SK-N-SH treated with all-trans-retinoic acid at 6 μM for 48 hours (cell line): ENCODE measurements at regions not wholly inside any gene's neighbourhood (a gene's known extent, or its start where the extent isn't known, plus 50 kb on each side); places are given as distances from the start of the nearest gene placed in this dataset.

Source experiments
- GLIS3 ChIP-seq: fragments of 250-450 bp; sonication (Bioruptor Pico); IDR thresholded peaks from 2 replicates; pipeline ENCODE4 v1.5.0; 2020; ENCODE audit warnings: mild to moderate bottlenecking, moderate library complexity
- ZC3H10 ChIP-seq: fragments of 250-450 bp; sonication (Bioruptor Pico); IDR thresholded peaks from 2 replicates; pipeline ENCODE4 v1.5.1; 2021; ENCODE audit warnings: mild to moderate bottlenecking, moderate library complexity
- ZNF565 ChIP-seq: fragments of 450-650 bp; formaldehyde crosslinking; conservative IDR thresholded peaks from 2 replicates; pipeline ENCODE4 v1.5.0; 2020; ENCODE audit warnings: low read depth, mild to moderate bottlenecking, moderate library complexity
- TF ChIP-seq, protein P1 (sequence below): fragments of 250-450 bp; sonication (Bioruptor Pico); IDR thresholded peaks from 2 replicates; pipeline ENCODE4 v1.8.0; 2020; ENCODE audit warnings: mild to moderate bottlenecking, moderate library complexity, borderline replicate concordance

DNA sequence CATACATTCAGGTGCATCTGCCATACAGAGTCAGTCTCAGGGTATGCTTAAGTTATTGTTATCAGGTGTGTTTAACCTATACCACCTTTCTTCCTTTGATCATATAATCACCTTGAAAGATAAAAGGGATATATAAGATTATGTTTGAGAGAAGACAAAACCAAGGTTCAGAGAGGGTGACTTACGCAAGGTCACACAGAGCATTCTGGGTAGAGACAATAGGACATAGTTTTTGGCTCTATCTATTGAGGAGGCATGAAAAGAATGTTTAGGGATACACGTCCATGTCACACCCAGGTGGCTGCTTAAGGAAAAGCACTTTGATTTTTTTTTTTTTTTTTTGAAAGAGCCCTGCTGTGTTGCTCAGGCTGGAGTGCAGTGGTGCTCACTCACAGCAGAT is 327.1 kb upstream of the RPS6KA3 start:
- TF ChIP-seq ZNF565 (CRISPR knock-in tag): no peak
- no peak for TF ChIP-seq ZC3H10 (CRISPR knock-in tag)
- TF ChIP-seq, protein P1, sequence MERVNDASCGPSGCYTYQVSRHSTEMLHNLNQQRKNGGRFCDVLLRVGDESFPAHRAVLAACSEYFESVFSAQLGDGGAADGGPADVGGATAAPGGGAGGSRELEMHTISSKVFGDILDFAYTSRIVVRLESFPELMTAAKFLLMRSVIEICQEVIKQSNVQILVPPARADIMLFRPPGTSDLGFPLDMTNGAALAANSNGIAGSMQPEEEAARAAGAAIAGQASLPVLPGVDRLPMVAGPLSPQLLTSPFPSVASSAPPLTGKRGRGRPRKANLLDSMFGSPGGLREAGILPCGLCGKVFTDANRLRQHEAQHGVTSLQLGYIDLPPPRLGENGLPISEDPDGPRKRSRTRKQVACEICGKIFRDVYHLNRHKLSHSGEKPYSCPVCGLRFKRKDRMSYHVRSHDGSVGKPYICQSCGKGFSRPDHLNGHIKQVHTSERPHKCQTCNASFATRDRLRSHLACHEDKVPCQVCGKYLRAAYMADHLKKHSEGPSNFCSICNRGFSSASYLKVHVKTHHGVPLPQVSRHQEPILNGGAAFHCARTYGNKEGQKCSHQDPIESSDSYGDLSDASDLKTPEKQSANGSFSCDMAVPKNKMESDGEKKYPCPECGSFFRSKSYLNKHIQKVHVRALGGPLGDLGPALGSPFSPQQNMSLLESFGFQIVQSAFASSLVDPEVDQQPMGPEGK (CRISPR knock-in tag): no peak
- no peak for TF ChIP-seq GLIS3 (CRISPR knock-in tag)
